ENCODE measurements at regions not wholly inside any gene's neighbourhood (a gene's known extent, or its start where the extent isn't known, plus 50 kb on each side); places are given as distances from the start of the nearest gene placed in this dataset.

DNA sequence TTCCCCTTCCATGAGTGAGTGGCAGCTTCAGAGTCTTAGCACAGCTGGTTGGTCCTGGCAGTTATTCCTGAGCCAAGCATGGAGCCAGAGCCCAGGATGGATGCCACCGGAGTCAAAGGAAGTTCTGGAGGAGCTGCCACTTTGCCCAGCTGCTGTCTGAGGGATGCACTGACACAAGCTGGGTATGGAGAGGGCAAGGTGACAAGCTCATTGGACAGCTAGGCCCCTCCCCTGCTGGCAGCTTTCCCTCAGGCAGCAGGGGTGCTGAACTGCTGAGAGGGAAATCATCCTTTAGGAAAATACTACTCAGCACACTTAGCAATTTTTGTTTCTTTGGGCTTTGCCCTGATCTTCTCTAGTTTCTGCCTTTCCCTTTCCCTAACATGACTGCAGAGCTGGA, 99.3 kb upstream of the SESN3 start:
- no peak overlapping the region for H2BK120ac ChIP-seq (ENCODE audit: low read depth, low read length)
- in situ Hi-C loops (cut with MboI; ENCODE audit: low sequenced_read_pairs) (no loop called here), dilution Hi-C loops (cut with HindIII; ENCODE audit: low sequenced_read_pairs, unreplicated experiment) (no loop called here), intact Hi-C loops (cut with micrococcal nuclease) (no loop called here)
- no peak overlapping the region for H3K9ac ChIP-seq (ENCODE audit: low read depth, low read length)
- no peaks in the 10 kb centered on the region for H3K79me1 ChIP-seq (ENCODE audit: low read depth in 1 of 2, low read length in 2 of 2)
- no TSS peak for BruUV-seq (replicated peaks)
- H3K56ac ChIP-seq (ENCODE audit: extremely low read depth, insufficient read depth, low read length) = no peak overlapping the region
- H4K91ac ChIP-seq (ENCODE audit: insufficient read depth, low read depth, low read length) = no peak overlapping the region
- TF ChIP-seq CHD1 (IDR thresholded peaks at IDR 0.05; ENCODE audit: low read depth, low read length) = no peak
- no peak for TF ChIP-seq MXI1 (IDR thresholded peaks at IDR 0.05; ENCODE audit: borderline replicate concordance, low read depth, low read length)
- TF ChIP-seq, protein P1, sequence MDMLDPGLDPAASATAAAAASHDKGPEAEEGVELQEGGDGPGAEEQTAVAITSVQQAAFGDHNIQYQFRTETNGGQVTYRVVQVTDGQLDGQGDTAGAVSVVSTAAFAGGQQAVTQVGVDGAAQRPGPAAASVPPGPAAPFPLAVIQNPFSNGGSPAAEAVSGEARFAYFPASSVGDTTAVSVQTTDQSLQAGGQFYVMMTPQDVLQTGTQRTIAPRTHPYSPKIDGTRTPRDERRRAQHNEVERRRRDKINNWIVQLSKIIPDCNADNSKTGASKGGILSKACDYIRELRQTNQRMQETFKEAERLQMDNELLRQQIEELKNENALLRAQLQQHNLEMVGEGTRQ (IDR thresholded peaks at IDR 0.05; ENCODE audit: low read depth, low read length) = no peak
- no peak for TF ChIP-seq CEBPB (IDR thresholded peaks at IDR 0.05; ENCODE audit: low read depth, low read length)
- no peak for TF ChIP-seq MAZ (IDR thresholded peaks at IDR 0.05; ENCODE audit: borderline replicate concordance, low read depth, low read length)
- no peak for TF ChIP-seq FOS (IDR thresholded peaks at IDR 0.05; ENCODE audit: low read depth, low read length)
- TF ChIP-seq, protein P2, sequence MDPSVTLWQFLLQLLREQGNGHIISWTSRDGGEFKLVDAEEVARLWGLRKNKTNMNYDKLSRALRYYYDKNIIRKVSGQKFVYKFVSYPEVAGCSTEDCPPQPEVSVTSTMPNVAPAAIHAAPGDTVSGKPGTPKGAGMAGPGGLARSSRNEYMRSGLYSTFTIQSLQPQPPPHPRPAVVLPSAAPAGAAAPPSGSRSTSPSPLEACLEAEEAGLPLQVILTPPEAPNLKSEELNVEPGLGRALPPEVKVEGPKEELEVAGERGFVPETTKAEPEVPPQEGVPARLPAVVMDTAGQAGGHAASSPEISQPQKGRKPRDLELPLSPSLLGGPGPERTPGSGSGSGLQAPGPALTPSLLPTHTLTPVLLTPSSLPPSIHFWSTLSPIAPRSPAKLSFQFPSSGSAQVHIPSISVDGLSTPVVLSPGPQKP (IDR thresholded peaks at IDR 0.05; ENCODE audit: borderline replicate concordance, low read depth, low read length) = no peak
- no peak for TF ChIP-seq MAFK (IDR thresholded peaks at IDR 0.05; ENCODE audit: low read depth, low read length)
- TF ChIP-seq POLR2A (IDR thresholded peaks at IDR 0.05; ENCODE audit: low read depth, low read length) = no peak
- TF ChIP-seq, protein P3, sequence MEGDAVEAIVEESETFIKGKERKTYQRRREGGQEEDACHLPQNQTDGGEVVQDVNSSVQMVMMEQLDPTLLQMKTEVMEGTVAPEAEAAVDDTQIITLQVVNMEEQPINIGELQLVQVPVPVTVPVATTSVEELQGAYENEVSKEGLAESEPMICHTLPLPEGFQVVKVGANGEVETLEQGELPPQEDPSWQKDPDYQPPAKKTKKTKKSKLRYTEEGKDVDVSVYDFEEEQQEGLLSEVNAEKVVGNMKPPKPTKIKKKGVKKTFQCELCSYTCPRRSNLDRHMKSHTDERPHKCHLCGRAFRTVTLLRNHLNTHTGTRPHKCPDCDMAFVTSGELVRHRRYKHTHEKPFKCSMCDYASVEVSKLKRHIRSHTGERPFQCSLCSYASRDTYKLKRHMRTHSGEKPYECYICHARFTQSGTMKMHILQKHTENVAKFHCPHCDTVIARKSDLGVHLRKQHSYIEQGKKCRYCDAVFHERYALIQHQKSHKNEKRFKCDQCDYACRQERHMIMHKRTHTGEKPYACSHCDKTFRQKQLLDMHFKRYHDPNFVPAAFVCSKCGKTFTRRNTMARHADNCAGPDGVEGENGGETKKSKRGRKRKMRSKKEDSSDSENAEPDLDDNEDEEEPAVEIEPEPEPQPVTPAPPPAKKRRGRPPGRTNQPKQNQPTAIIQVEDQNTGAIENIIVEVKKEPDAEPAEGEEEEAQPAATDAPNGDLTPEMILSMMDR (conservative IDR thresholded peaks at IDR 0.05; ENCODE audit: low read depth, low read length) = no peak
- no peak for TF ChIP-seq SMC3 (IDR thresholded peaks at IDR 0.05; ENCODE audit: low read depth, low read length)
- TF ChIP-seq NFE2L2 (IDR thresholded peaks at IDR 0.05; ENCODE audit: low read depth, low read length) = no peak
- TF ChIP-seq RCOR1 (IDR thresholded peaks at IDR 0.05; ENCODE audit: insufficient replicate concordance, low read length) = no peak
- no peaks in the 10 kb centered on the region for H3K9me1 ChIP-seq (ENCODE audit: insufficient read depth, low read length)
- H3K4me1 ChIP-seq (ENCODE audit: control insufficient read depth, insufficient read depth, low read length) = no peaks in the 10 kb centered on the region
- H3K14ac ChIP-seq (replicated peaks; ENCODE audit: low read depth, low read length) = no peak overlapping the region
- H3K27me3 ChIP-seq (ENCODE audit: control insufficient read depth, insufficient read depth, low read length) = peaks cover 6% of the 10 kb centered on the region; the same call in 1 of the 2 replicates
- H4K20me1 ChIP-seq (ENCODE audit: insufficient read depth, low read length) = no peaks in the 10 kb centered on the region
- H3K27ac ChIP-seq (ENCODE audit: insufficient read depth, low read length) = no peak overlapping the region
- CTCF ChIA-PET = no interaction called here
- no peak overlapping the region for H2AFZ ChIP-seq (replicated peaks; ENCODE audit: low read length, poor library complexity)
- WGBS, 2 experiments (ENCODE audit: extremely low coverage in 2 of 2, insufficient read length in 1 of 2) = no CpG with 5 or more reads among the region's 1 CpG
- no peak overlapping the region for H2BK15ac ChIP-seq (ENCODE audit: low read depth, low read length)
- H3K4me2 ChIP-seq (ENCODE audit: low read depth, low read length) = no peak overlapping the region
- no peak overlapping the region for H4K8ac ChIP-seq (ENCODE audit: low read depth in 2 of 2, low read length in 2 of 2)
- no peak overlapping the region for H2BK20ac ChIP-seq (ENCODE audit: low read depth, low read length)
- H2AK9ac ChIP-seq (replicated peaks; ENCODE audit: low read depth, low read length, poor library complexity) = no peak overlapping the region
- H3K23ac ChIP-seq (ENCODE audit: low read depth, low read length) = no peak overlapping the region
- H3K36me3 ChIP-seq (ENCODE audit: control insufficient read depth, insufficient read depth, low read length) = no peaks in the 10 kb centered on the region
- no peak overlapping the region for H3K18ac ChIP-seq (ENCODE audit: low read depth, low read length)
- no peaks in the 10 kb centered on the region for H3K9me3 ChIP-seq (ENCODE audit: control insufficient read depth, insufficient read depth, low read length)
- POLR2A ChIA-PET (ENCODE audit: unreplicated experiment) = no interaction called here
- DNase-seq (no peak), ATAC-seq (ENCODE audit: low read depth) (no peak)
- H3K4ac ChIP-seq (ENCODE audit: low read depth, low read length) = no peak overlapping the region
- no peak overlapping the region for H2BK5ac ChIP-seq (ENCODE audit: low read depth, low read length, poor library complexity, severe bottlenecking)
- no peak overlapping the region for H4K5ac ChIP-seq (ENCODE audit: low read depth, low read length)
- H2AK5ac ChIP-seq (ENCODE audit: low read depth, low read length) = no peak overlapping the region
- H3K4me3 ChIP-seq (ENCODE audit: insufficient read depth, low read depth, low read length) = no peak overlapping the region

Data from IMR-90 (cell line).